ENCODE measurements at regions not wholly inside any gene's neighbourhood (a gene's known extent, or its start where the extent isn't known, plus 50 kb on each side); places are given as distances from the start of the nearest gene placed in this dataset.

DNA sequence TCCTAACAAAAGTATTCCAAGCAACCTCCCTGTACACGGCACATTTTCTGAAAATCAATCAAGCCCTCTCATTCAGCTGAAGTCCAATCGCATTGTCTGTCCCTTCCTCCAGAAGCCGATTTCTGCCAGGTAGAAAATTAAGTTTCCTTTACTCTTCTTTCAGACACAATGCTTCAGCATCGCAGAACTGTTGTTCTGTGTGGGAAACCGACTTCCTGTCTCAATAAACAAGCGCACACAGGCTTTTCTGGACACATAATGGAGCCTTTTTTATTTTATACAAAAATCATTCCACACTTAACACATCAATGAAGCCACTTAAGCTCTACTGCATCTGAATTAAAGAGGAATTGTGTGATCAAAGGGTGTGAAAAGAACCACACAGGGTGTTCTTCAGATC lies 75.6 kb downstream of the BLID start:
- TF ChIP-seq, protein P1, sequence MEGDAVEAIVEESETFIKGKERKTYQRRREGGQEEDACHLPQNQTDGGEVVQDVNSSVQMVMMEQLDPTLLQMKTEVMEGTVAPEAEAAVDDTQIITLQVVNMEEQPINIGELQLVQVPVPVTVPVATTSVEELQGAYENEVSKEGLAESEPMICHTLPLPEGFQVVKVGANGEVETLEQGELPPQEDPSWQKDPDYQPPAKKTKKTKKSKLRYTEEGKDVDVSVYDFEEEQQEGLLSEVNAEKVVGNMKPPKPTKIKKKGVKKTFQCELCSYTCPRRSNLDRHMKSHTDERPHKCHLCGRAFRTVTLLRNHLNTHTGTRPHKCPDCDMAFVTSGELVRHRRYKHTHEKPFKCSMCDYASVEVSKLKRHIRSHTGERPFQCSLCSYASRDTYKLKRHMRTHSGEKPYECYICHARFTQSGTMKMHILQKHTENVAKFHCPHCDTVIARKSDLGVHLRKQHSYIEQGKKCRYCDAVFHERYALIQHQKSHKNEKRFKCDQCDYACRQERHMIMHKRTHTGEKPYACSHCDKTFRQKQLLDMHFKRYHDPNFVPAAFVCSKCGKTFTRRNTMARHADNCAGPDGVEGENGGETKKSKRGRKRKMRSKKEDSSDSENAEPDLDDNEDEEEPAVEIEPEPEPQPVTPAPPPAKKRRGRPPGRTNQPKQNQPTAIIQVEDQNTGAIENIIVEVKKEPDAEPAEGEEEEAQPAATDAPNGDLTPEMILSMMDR (IDR thresholded peaks at IDR 0.05): no peak
- no peak for TF ChIP-seq POLR2A (IDR thresholded peaks at IDR 0.05)

Measured in vagina (tissue), 2 donors.